Left kidney (tissue), 1 donor: ENCODE measurements at regions not wholly inside any gene's neighbourhood (a gene's known extent, or its start where the extent isn't known, plus 50 kb on each side); places are given as distances from the start of the nearest gene placed in this dataset.
"Not testable (repeated sequence)": the region's sequence is repeated elsewhere in the genome, so short reads cannot be mapped to it uniquely, and the experiment has no call there.

Experiments used
- DNase-seq: peaks from one replicate; pipeline ENCODE4 v3.0.0-alpha.2; 2013

- DNase-seq = no peak
Measured at GRCh38 chr18:60893355-60894097, 439.7 kb upstream of the CDH20 start.

GRCh38 chr18:60894254-60894945 is 438.8 kb upstream of the CDH20 start:
- no peak for DNase-seq

- DNase-seq = no peak
Measured at GRCh38 chr18:60895181-60895580, 438.0 kb upstream of the CDH20 start.

GRCh38 chr18:60898111-60898510 is 435.1 kb upstream of the CDH20 start:
- no peak for DNase-seq

- no peak for DNase-seq
Measured at GRCh38 chr18:60905699-60906098, 427.5 kb upstream of the CDH20 start.

GRCh38 chr18:60910534-60910933 is 422.7 kb upstream of the CDH20 start:
- no peak for DNase-seq

- no peak for DNase-seq
Measured at GRCh38 chr18:60911504-60911903, 421.7 kb upstream of the CDH20 start.

GRCh38 chr18:60915160-60915559 is 418.1 kb upstream of the CDH20 start:
- no peak for DNase-seq

GRCh38 chr18:60918862-60919261 is 414.4 kb upstream of the CDH20 start:
- not testable (repeated sequence) for DNase-seq

GRCh38 chr18:60925892-60926291 is 407.3 kb upstream of the CDH20 start:
- DNase-seq = no peak

GRCh38 chr18:60929966-60930365 is 403.3 kb upstream of the CDH20 start:
- DNase-seq = no peak

GRCh38 chr18:60935041-60935910 is 398.0 kb upstream of the CDH20 start:
- no peak for DNase-seq

- DNase-seq = no peak
Measured at GRCh38 chr18:60936101-60936500, 397.1 kb upstream of the CDH20 start.

- DNase-seq = no peak
Measured at GRCh38 chr18:60943297-60943696, 389.9 kb upstream of the CDH20 start.

GRCh38 chr18:60950634-60951033 is 382.6 kb upstream of the CDH20 start:
- DNase-seq = no peak

GRCh38 chr18:60951091-60951490 is 382.1 kb upstream of the CDH20 start:
- DNase-seq = no peak

- DNase-seq = no peak
Measured at GRCh38 chr18:60962625-60963024, 370.6 kb upstream of the CDH20 start.

- no peak for DNase-seq
Measured at GRCh38 chr18:60965856-60966255, 367.4 kb upstream of the CDH20 start.

- no peak for DNase-seq
Measured at GRCh38 chr18:60966876-60967275, 366.4 kb upstream of the CDH20 start.

- DNase-seq = no peak
Measured at GRCh38 chr18:60975420-60975819, 357.8 kb upstream of the CDH20 start.

- no peak for DNase-seq
Measured at GRCh38 chr18:60976976-60977375, 356.3 kb upstream of the CDH20 start.

GRCh38 chr18:60978338-60978737 is 354.9 kb upstream of the CDH20 start:
- DNase-seq = no peak
